CD14-positive monocyte (primary cell): ENCODE measurements at regions not wholly inside any gene's neighbourhood (a gene's known extent, or its start where the extent isn't known, plus 50 kb on each side); places are given as distances from the start of the nearest gene placed in this dataset.

ENCODE experiments used
- DNase-seq, 3 donors: peaks; one replicate each; pipeline ENCODE4 v3.0.0-alpha.2; 2011 to 2022
- H2AFZ ChIP-seq: 2 replicates; pipeline ENCODE4 v1.6.0; 2012; ENCODE audit warnings: mild to moderate bottlenecking, low read depth, low read length, inconsistent platforms; ENCODE audit not compliant: insufficient read depth, poor library complexity, severe bottlenecking
- H3K27ac ChIP-seq, 2 donors: 1 replicate in 1 of 2; 2 replicates in 1 of 2; pipeline ENCODE4 v1.5.1; 2012 to 2013; ENCODE audit warnings: low read length in 2 of 2, control low read depth in 1 of 2, inconsistent platforms in 1 of 2, low read depth in 1 of 2, mild to moderate bottlenecking in 1 of 2
- H3K27me3 ChIP-seq, 2 donors: one replicate each; pipeline versions ENCODE4 v1.6.0 to v1.6.1; 2011 to 2013; ENCODE audit warnings: low read length in 2 of 2; ENCODE audit not compliant: control insufficient read depth in 2 of 2, insufficient read depth in 2 of 2
- H3K36me3 ChIP-seq, 2 donors: replicated peaks in 1 of 2; 1 replicate in 1 of 2; 2 replicates in 1 of 2; pipeline versions ENCODE4 v1.5.1 to v1.6.1; 2012 to 2013; ENCODE audit warnings: low read length in 2 of 2, control low read depth in 1 of 2, inconsistent platforms in 1 of 2, mild to moderate bottlenecking in 1 of 2; ENCODE audit not compliant: insufficient read depth in 2 of 2, control insufficient read depth in 1 of 2
- H3K4me1 ChIP-seq, 2 donors: 1 replicate in 1 of 2; 2 replicates in 1 of 2; pipeline versions ENCODE4 v1.5.1 to v1.6.1; 2012 to 2013; ENCODE audit warnings: low read length in 2 of 2, control low read depth in 1 of 2, inconsistent platforms in 1 of 2, mild to moderate bottlenecking in 1 of 2, moderate library complexity in 1 of 2; ENCODE audit not compliant: insufficient read depth in 2 of 2, control insufficient read depth in 1 of 2
- H3K4me2 ChIP-seq: replicated peaks from 2 replicates; pipeline ENCODE3; 2012; ENCODE audit warnings: low read length, moderate library complexity, mild to moderate bottlenecking; ENCODE audit not compliant: poor library complexity, severe bottlenecking; ENCODE audit errors: extremely low read depth
- H3K4me3 ChIP-seq, 3 experiments: fragments of 200-600 bp in 1 of 3; sonication (generic) in 1 of 3; replicated peaks in 1 of 3; 1 replicate in 2 of 3; 2 replicates in 1 of 3; pipeline ENCODE4 v1.5.1; 2011 to 2013; ENCODE audit warnings: low read length in 3 of 3, mild to moderate bottlenecking in 3 of 3, control low read depth in 2 of 3, low read depth in 2 of 3, inconsistent platforms in 1 of 3, moderate library complexity in 1 of 3
- H3K79me2 ChIP-seq: 2 replicates; pipeline ENCODE4 v1.6.0; 2012; ENCODE audit warnings: mild to moderate bottlenecking, control low read depth, inconsistent platforms, low read length, moderate library complexity; ENCODE audit not compliant: insufficient read depth
- H3K9ac ChIP-seq: 2 replicates; pipeline ENCODE4 v1.6.0; 2017; ENCODE audit warnings: low read length, mild to moderate bottlenecking; ENCODE audit not compliant: insufficient read depth, poor library complexity, severe bottlenecking
- H3K9me3 ChIP-seq, 2 donors: replicated peaks in 1 of 2; 1 replicate in 1 of 2; 2 replicates in 1 of 2; pipeline versions ENCODE4 v1.5.1 to v1.6.1; 2012 to 2013; ENCODE audit warnings: low read length in 2 of 2, control low read depth in 1 of 2; ENCODE audit not compliant: control insufficient read depth in 1 of 2, insufficient read depth in 1 of 2
- H4K20me1 ChIP-seq: 2 replicates; pipeline ENCODE4 v1.6.0; 2012; ENCODE audit warnings: mild to moderate bottlenecking, low read length, control low read depth, moderate library complexity; ENCODE audit not compliant: insufficient read depth
- H3K27ac Mint-ChIP-seq, 7 donors: one replicate each; pipeline ENCODE4 v1.8.0; 2020; ENCODE audit warnings: mild to moderate bottlenecking in 7 of 7, mixed read lengths in 7 of 7, moderate library complexity in 6 of 7, inconsistent platforms in 2 of 7
- H3K27me3 Mint-ChIP-seq, 3 donors: one replicate each; pipeline ENCODE4 v1.8.0; 2021 to 2022; ENCODE audit warnings: low read depth in 3 of 3, mild to moderate bottlenecking in 3 of 3, mixed read lengths in 3 of 3, moderate library complexity in 3 of 3, inconsistent platforms in 1 of 3
- H3K36me3 Mint-ChIP-seq, 2 donors: one replicate each; pipeline ENCODE4 v1.8.0; 2020; ENCODE audit warnings: mixed read lengths in 2 of 2, inconsistent platforms in 1 of 2, mild to moderate bottlenecking in 1 of 2
- H3K4me1 Mint-ChIP-seq: one replicate; pipeline ENCODE4 v1.8.0; 2020; ENCODE audit warnings: mild to moderate bottlenecking, mixed read lengths
- H3K4me3 Mint-ChIP-seq, 2 donors: one replicate each; pipeline ENCODE4 v1.8.0; 2020; ENCODE audit warnings: mild to moderate bottlenecking in 2 of 2, mixed read lengths in 2 of 2, moderate library complexity in 1 of 2
- H3K9me3 Mint-ChIP-seq, 7 donors: one replicate each; pipeline ENCODE4 v1.8.0; 2020 to 2022; ENCODE audit warnings: mixed read lengths in 7 of 7, mild to moderate bottlenecking in 6 of 7, moderate library complexity in 6 of 7, inconsistent platforms in 2 of 7
- CTCF ChIP-seq: fragments of 200-600 bp; IDR thresholded peaks from one replicate; pipeline ENCODE4 v1.8.0; 2022; ENCODE audit warnings: antibody characterized with exemption, mild to moderate bottlenecking
- intact Hi-C, 2 donors: fragments of 100-400 bp; cut with micrococcal nuclease; formaldehyde crosslinking; loops; one replicate each; pipeline versions ENCODE4 v1.15.0 to v1.15.1; 2023

GRCh38 chr12:25372002-25372401 is 121.3 kb upstream of the KRAS start:
- Histone ChIP-seq H3K4me3 (no peak overlapping the region), H3K9ac (no peak overlapping the region), H3K27me3 (no peaks in the 10 kb centered on the region)

GRCh38 chr12:25368557-25368956 is 117.8 kb upstream of the KRAS start:
- no peak overlapping the region for H3K27ac Mint-ChIP-seq
- no peak overlapping the region for H2AFZ ChIP-seq
- DNase-seq = no peak

More at GRCh38 chr12:25372002-25372401, 121.3 kb upstream of the KRAS start:
- intact Hi-C loops = no loop called here
- TF ChIP-seq CTCF = no peak
- Mint-ChIP-seq H3K36me3 (no peaks in the 10 kb centered on the region), H3K4me1 (peaks cover 6% of the 10 kb centered on the region), H3K4me3 (no peak overlapping the region), H3K27me3 (no peaks in the 10 kb centered on the region), H3K9me3 (peaks cover 0 to 5% (median 2%) of the 10 kb centered on the region in 7 donors), H3K27ac (no peak overlapping the region)
- Histone ChIP-seq H3K79me2 (no peaks in the 10 kb centered on the region), H2AFZ (no peak overlapping the region), H3K27ac (no peak overlapping the region), H3K36me3 (no peaks in the 10 kb centered on the region), H3K4me2 (no peak overlapping the region), H4K20me1 (no peaks in the 10 kb centered on the region), H3K4me1 (peaks cover 7 to 12% of the 10 kb centered on the region in 2 donors), H3K9me3 (no peaks in the 10 kb centered on the region)
- no peak for DNase-seq

More at GRCh38 chr12:25368557-25368956, 117.8 kb upstream of the KRAS start:
- no peaks in the 10 kb centered on the region for H3K4me1 ChIP-seq
- H3K9me3 ChIP-seq = no peaks in the 10 kb centered on the region
- no peak overlapping the region for H3K27ac ChIP-seq
- intact Hi-C loops = no loop called here
- H4K20me1 ChIP-seq = no peaks in the 10 kb centered on the region
- Mint-ChIP-seq H3K4me3 (no peak overlapping the region), H3K36me3 (no peaks in the 10 kb centered on the region), H3K4me1 (peaks cover 7% of the 10 kb centered on the region), H3K27me3 (peaks cover 0 to 1% (median 0%) of the 10 kb centered on the region in 3 donors), H3K9me3 (peaks cover 0 to 6% (median 2%) of the 10 kb centered on the region in 7 donors)
- H3K79me2 ChIP-seq = no peaks in the 10 kb centered on the region
- no peaks in the 10 kb centered on the region for H3K36me3 ChIP-seq
- no peak overlapping the region for H3K9ac ChIP-seq
- H3K27me3 ChIP-seq = no peaks in the 10 kb centered on the region
- no peak for TF ChIP-seq CTCF
- H3K4me3 ChIP-seq = no peak overlapping the region
- H3K4me2 ChIP-seq = no peak overlapping the region
